GM12891 (cell line): ENCODE measurements at regions not wholly inside any gene's neighbourhood (a gene's known extent, or its start where the extent isn't known, plus 50 kb on each side); places are given as distances from the start of the nearest gene placed in this dataset.

ENCODE experiments used
- DNase-seq: peaks from one replicate; pipeline ENCODE4 v3.0.0; 2011; ENCODE audit warnings: low spot score; ENCODE audit not compliant: insufficient read length
- FAIRE-seq: peaks from 2 replicates; lab custom pipeline; 2011; peaks lifted over from hg19 to GRCh38; lab: Jason Lieb, UNC
- PAX5 ChIP-seq: IDR thresholded peaks from 2 replicates; pipeline ENCODE4 v1.6.1; 2011; ENCODE audit warnings: low read length, moderate library complexity, mild to moderate bottlenecking; ENCODE audit not compliant: insufficient read depth, severe bottlenecking
- POLR2A ChIP-seq: IDR thresholded peaks from 2 replicates; pipeline ENCODE4 v1.6.1; 2011; ENCODE audit warnings: low read depth, low read length, control low read depth
- POLR2AphosphoS5 ChIP-seq: IDR thresholded peaks from 2 replicates; pipeline ENCODE4 v1.6.1; 2011; ENCODE audit warnings: low read depth, low read length, control low read depth
- POU2F2 ChIP-seq: IDR thresholded peaks from 2 replicates; pipeline ENCODE4 v1.6.1; 2011; ENCODE audit warnings: low read depth, mild to moderate bottlenecking, control low read depth, low read length, moderate library complexity
- SPI1 ChIP-seq: IDR thresholded peaks from 2 replicates; pipeline ENCODE4 v1.6.1; 2011; ENCODE audit warnings: low read depth, low read length, control low read depth
- TAF1 ChIP-seq: IDR thresholded peaks from 2 replicates; pipeline ENCODE4 v1.6.1; 2011; ENCODE audit warnings: low read depth, low read length, control low read depth

- DNase-seq (no peak), FAIRE-seq (no peak)
- TF ChIP-seq TAF1 (no peak), PAX5 (no peak), POLR2A (no peak), SPI1 (no peak), POU2F2 (no peak)
These were observed 278.0 kb downstream of the DRD1 start for GRCh38 chr5:175166026-175166425.

GRCh38 chr5:175163586-175164275 is 280.3 kb downstream of the DRD1 start:
- DNase-seq = no peak
- TF ChIP-seq POU2F2 (no peak), PAX5 (no peak), SPI1 (no peak), POLR2AphosphoS5 (no peak), TAF1 (no peak), POLR2A (no peak)
- FAIRE-seq = no peak

- FAIRE-seq (no peak), DNase-seq (no peak)
- no peak for TF ChIP-seq PAX5
- no peak for TF ChIP-seq SPI1
- TF ChIP-seq TAF1 = no peak
- no peak for TF ChIP-seq POLR2AphosphoS5
These were observed 281.9 kb downstream of the DRD1 start for GRCh38 chr5:175162036-175162435.

- no peak for FAIRE-seq
- DNase-seq = no peak
- TF ChIP-seq POU2F2 (no peak), PAX5 (no peak), SPI1 (no peak), TAF1 (no peak), POLR2A (no peak), POLR2AphosphoS5 (no peak)
These were observed 284.0 kb downstream of the DRD1 start for GRCh38 chr5:175159956-175160355.

GRCh38 chr5:175148636-175149172 is 295.3 kb downstream of the DRD1 start:
- DNase-seq (no peak), FAIRE-seq (no peak)
- no peak for TF ChIP-seq POLR2AphosphoS5
- TF ChIP-seq POU2F2 = no peak
- no peak for TF ChIP-seq SPI1
- TF ChIP-seq TAF1 = no peak
- no peak for TF ChIP-seq POLR2A
- no peak for TF ChIP-seq PAX5

- FAIRE-seq = no peak
- DNase-seq = no peak
These were observed 297.2 kb downstream of the DRD1 start for GRCh38 chr5:175146733-175147132.

GRCh38 chr5:175141421-175141820 is 302.6 kb downstream of the DRD1 start:
- no peak for TF ChIP-seq POLR2AphosphoS5
- TF ChIP-seq PAX5 = no peak
- TF ChIP-seq SPI1 = no peak
- no peak for TF ChIP-seq POU2F2
- no peak for TF ChIP-seq TAF1
- no peak for TF ChIP-seq POLR2A
- DNase-seq = no peak
- no peak for FAIRE-seq

More at GRCh38 chr5:175146733-175147132, 297.2 kb downstream of the DRD1 start:
- TF ChIP-seq SPI1 (no peak), PAX5 (no peak), POU2F2 (no peak), TAF1 (no peak), POLR2A (no peak), POLR2AphosphoS5 (no peak)

- no peak for TF ChIP-seq PAX5
- no peak for TF ChIP-seq POLR2AphosphoS5
- no peak for TF ChIP-seq TAF1
- TF ChIP-seq POU2F2 = no peak
- TF ChIP-seq SPI1 = no peak
- TF ChIP-seq POLR2A = no peak
- DNase-seq (no peak), FAIRE-seq (no peak)
These were observed 310.8 kb downstream of the DRD1 start for GRCh38 chr5:175133185-175133584.

- TF ChIP-seq POLR2A (no peak), POLR2AphosphoS5 (no peak), SPI1 (no peak), PAX5 (no peak), TAF1 (no peak)
- no peak for FAIRE-seq
- no peak for DNase-seq
These were observed 312.6 kb downstream of the DRD1 start for GRCh38 chr5:175131432-175131831.
